Ovary (tissue), 7 donors: ENCODE measurements at regions not wholly inside any gene's neighbourhood (a gene's known extent, or its start where the extent isn't known, plus 50 kb on each side); places are given as distances from the start of the nearest gene placed in this dataset.
"Not testable (repeated sequence)": the region's sequence is repeated elsewhere in the genome, so short reads cannot be mapped to it uniquely, and the experiment has no call there.

Experiments used
- DNase-seq, 5 donors: peaks; one replicate each; pipeline ENCODE4 v3.0.0-alpha.2; 2019 to 2020
- H3K27ac ChIP-seq, 2 donors: fragments of 200-600 bp; one replicate each; pipeline versions ENCODE4 v1.5.1 to v1.8.0; 2019 to 2022
- H3K27me3 ChIP-seq: fragments of 200-600 bp; one replicate; pipeline ENCODE4 v1.8.0; 2022
- H3K36me3 ChIP-seq: fragments of 200-600 bp; sonication (generic); one replicate; pipeline ENCODE4 v1.5.1; 2019
- H3K4me1 ChIP-seq: one replicate; pipeline ENCODE4 v1.8.1; 2013; ENCODE audit warnings: mild to moderate bottlenecking, moderate library complexity; ENCODE audit not compliant: insufficient read depth
- H3K4me3 ChIP-seq: fragments of 200-600 bp; sonication (generic); one replicate; pipeline ENCODE4 v1.5.1; 2017
- H3K9me3 ChIP-seq, 2 donors: fragments of 200-600 bp in 1 of 2; sonication (generic) in 1 of 2; one replicate each; pipeline versions ENCODE4 v1.5.1 to v1.8.1; 2013 to 2019; ENCODE audit warnings: mild to moderate bottlenecking in 1 of 2, moderate library complexity in 1 of 2
- CTCF ChIP-seq, 3 donors: fragments of 450-650 bp in 2 of 3; fragments of 200-600 bp in 1 of 3; IDR thresholded peaks; one replicate each; pipeline versions ENCODE4 v1.5.1 to v1.8.0; 2016 to 2022; ENCODE audit warnings: antibody characterized with exemption in 3 of 3, mild to moderate bottlenecking in 1 of 3
- EP300 ChIP-seq: sonication (generic); formaldehyde crosslinking; IDR thresholded peaks from one replicate; pipeline ENCODE4 v1.6.1; 2017; ENCODE audit warnings: antibody characterized with exemption
- POLR2A ChIP-seq: fragments of 450-650 bp; IDR thresholded peaks from one replicate; pipeline ENCODE4 v1.6.1; 2017; ENCODE audit warnings: antibody characterized with exemption, mild to moderate bottlenecking, moderate library complexity
- WGBS, 3 donors: extraction: QIAGEN DNeasy Blood & Tissue Kit in 1 of 3; methylation state at CpG; one replicate each; pipeline versions ENCODE4 v1.1.5 to v1.1.7; 2013 to 2017; 5-methylcytosine and 5-hydroxymethylcytosine counted together
- intact Hi-C, 4 donors: fragments of 100-400 bp; cut with DNase I; formaldehyde crosslinking; loops; one replicate each; pipeline versions ENCODE4 v1.11.0 to v1.15.1; 2022 to 2023
- donor health status: DM: no; HTN: no; CAD: no; lungs with moderate emphysema.
- donor health status: DM: no; HTN: no; CAD: no.
- donor health status: Bipolar disorder and iron deficiency.
- donor health status: DM: no; HTN: no; CAD: no.
- donor health status: DM: yes; HTN: yes; CAD: no.

- H3K27me3 ChIP-seq, H3K4me1 ChIP-seq, intact Hi-C loops, H3K36me3 ChIP-seq, DNase-seq, H3K9me3 ChIP-seq, H3K27ac ChIP-seq, H3K4me3 ChIP-seq: not testable (repeated sequence)
- WGBS, 3 donors: 92 to 94% (median 93%) methylated on average over 1 of the region's 1 CpG
Measured at GRCh38 chr10:95137990-95138625, 55.9 kb upstream of the ACSM6 start.

- Histone ChIP-seq H3K9me3 (no peaks in the 10 kb centered on the region), H3K27me3 (no peaks in the 10 kb centered on the region), H3K4me3 (no peak overlapping the region), H3K27ac (no peak overlapping the region), H3K4me1 (no peaks in the 10 kb centered on the region), H3K36me3 (no peaks in the 10 kb centered on the region)
- WGBS, 3 donors: 81 to 98% (median 87%) methylated on average over 1 of the region's 1 CpG
- no peak for DNase-seq
- intact Hi-C loops: no loop called here
- TF ChIP-seq POLR2A: no peak
- no peak for TF ChIP-seq EP300
- no peak for TF ChIP-seq CTCF (IDR thresholded peaks at IDR 0.05)
Measured at GRCh38 chr10:95134490-95134889, 59.5 kb upstream of the ACSM6 start.

GRCh38 chr10:95133997-95134396 is 60.0 kb upstream of the ACSM6 start:
- no peak for TF ChIP-seq CTCF (IDR thresholded peaks at IDR 0.05)
- TF ChIP-seq EP300: no peak
- H3K4me1 ChIP-seq: no peaks in the 10 kb centered on the region
- no peak for DNase-seq
- H3K27me3 ChIP-seq: no peaks in the 10 kb centered on the region
- WGBS, 3 donors: 65 to 77% (median 69%) methylated on average over 2 of the region's 2 CpGs
- H3K27ac ChIP-seq: no peak overlapping the region
- H3K4me3 ChIP-seq: no peak overlapping the region
- intact Hi-C loops: no loop called here
- H3K36me3 ChIP-seq: no peaks in the 10 kb centered on the region
- H3K9me3 ChIP-seq: no peaks in the 10 kb centered on the region

- Histone ChIP-seq H3K27me3 (no peaks in the 10 kb centered on the region), H3K9me3 (no peaks in the 10 kb centered on the region), H3K4me3 (no peak overlapping the region), H3K36me3 (no peaks in the 10 kb centered on the region), H3K27ac (no peak overlapping the region), H3K4me1 (no peaks in the 10 kb centered on the region)
- intact Hi-C loops: no loop called here
- DNase-seq: peak in 2 of 5 donors; percentile 21 to 25
- 58 to 65% (median 63%) methylated on average over 4 of the region's 4 CpGs for WGBS, 3 donors
- TF ChIP-seq CTCF (IDR thresholded peaks at IDR 0.05) (no peak), EP300 (no peak), POLR2A (no peak)
Measured at GRCh38 chr10:95133016-95133752, 60.9 kb upstream of the ACSM6 start.

GRCh38 chr10:95130429-95130828 is 61.1 kb upstream of the CYP2C8 start:
- H3K36me3 ChIP-seq, H3K9me3 ChIP-seq, H3K27ac ChIP-seq, intact Hi-C loops, H3K4me3 ChIP-seq, DNase-seq, H3K27me3 ChIP-seq, H3K4me1 ChIP-seq: not testable (repeated sequence)
- 86 to 94% (median 94%) methylated on average over 2 of the region's 2 CpGs for WGBS, 3 donors
